Peyer's patch (tissue), 4 donors: ENCODE measurements at regions not wholly inside any gene's neighbourhood (a gene's known extent, or its start where the extent isn't known, plus 50 kb on each side); places are given as distances from the start of the nearest gene placed in this dataset.

ENCODE experiments used
- POLR2A ChIP-seq, 2 donors: fragments of 450-650 bp; IDR thresholded peaks; one replicate each; pipeline ENCODE4 v1.5.1; 2017; ENCODE audit warnings: antibody characterized with exemption in 2 of 2, mild to moderate bottlenecking in 2 of 2, moderate library complexity in 2 of 2
- TF ChIP-seq, protein P1 (sequence below), 6 experiments: fragments of 450-650 bp in 4 of 6; fragments of 200-600 bp in 2 of 6; sonication (generic) in 1 of 6; IDR thresholded peaks; one replicate each; pipeline ENCODE4 v1.5.1; 2017 to 2019; ENCODE audit warnings: antibody characterized with exemption in 6 of 6, mild to moderate bottlenecking in 3 of 6, moderate library complexity in 1 of 6

- TF ChIP-seq, protein P1, sequence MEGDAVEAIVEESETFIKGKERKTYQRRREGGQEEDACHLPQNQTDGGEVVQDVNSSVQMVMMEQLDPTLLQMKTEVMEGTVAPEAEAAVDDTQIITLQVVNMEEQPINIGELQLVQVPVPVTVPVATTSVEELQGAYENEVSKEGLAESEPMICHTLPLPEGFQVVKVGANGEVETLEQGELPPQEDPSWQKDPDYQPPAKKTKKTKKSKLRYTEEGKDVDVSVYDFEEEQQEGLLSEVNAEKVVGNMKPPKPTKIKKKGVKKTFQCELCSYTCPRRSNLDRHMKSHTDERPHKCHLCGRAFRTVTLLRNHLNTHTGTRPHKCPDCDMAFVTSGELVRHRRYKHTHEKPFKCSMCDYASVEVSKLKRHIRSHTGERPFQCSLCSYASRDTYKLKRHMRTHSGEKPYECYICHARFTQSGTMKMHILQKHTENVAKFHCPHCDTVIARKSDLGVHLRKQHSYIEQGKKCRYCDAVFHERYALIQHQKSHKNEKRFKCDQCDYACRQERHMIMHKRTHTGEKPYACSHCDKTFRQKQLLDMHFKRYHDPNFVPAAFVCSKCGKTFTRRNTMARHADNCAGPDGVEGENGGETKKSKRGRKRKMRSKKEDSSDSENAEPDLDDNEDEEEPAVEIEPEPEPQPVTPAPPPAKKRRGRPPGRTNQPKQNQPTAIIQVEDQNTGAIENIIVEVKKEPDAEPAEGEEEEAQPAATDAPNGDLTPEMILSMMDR (IDR thresholded peaks at IDR 0.05), result no peak
- TF ChIP-seq POLR2A (IDR thresholded peaks at IDR 0.05), result no peak
Observed at GRCh38 chr10:128907155-128907941, 559.7 kb upstream of the MGMT start.
